Mesothelial cell of epicardium (in vitro differentiated cells): ENCODE measurements at regions not wholly inside any gene's neighbourhood (a gene's known extent, or its start where the extent isn't known, plus 50 kb on each side); places are given as distances from the start of the nearest gene placed in this dataset.

Experiments used
- DNase-seq, 2 experiments: peaks; one replicate each; pipeline ENCODE4 v3.0.0; 2021; ENCODE audit warnings: low spot score in 2 of 2; ENCODE audit not compliant: unreplicated experiment in 2 of 2
- H3K27ac Mint-ChIP-seq: 2 replicates; pipeline ENCODE4 v1.8.0; 2021; ENCODE audit warnings: mixed read lengths
- H3K27me3 Mint-ChIP-seq: 2 replicates; pipeline ENCODE4 v1.8.0; 2021; ENCODE audit warnings: low read depth, mixed read lengths
- H3K36me3 Mint-ChIP-seq: 2 replicates; pipeline ENCODE4 v1.8.0; 2021; ENCODE audit warnings: mixed read lengths
- H3K4me1 Mint-ChIP-seq: 2 replicates; pipeline ENCODE4 v1.8.0; 2021; ENCODE audit warnings: mixed read lengths
- H3K4me3 Mint-ChIP-seq: 2 replicates; pipeline ENCODE4 v1.8.0; 2021; ENCODE audit warnings: mild to moderate bottlenecking, moderate library complexity, mixed read lengths
- H3K9me3 Mint-ChIP-seq: 2 replicates; pipeline ENCODE4 v1.8.0; 2021; ENCODE audit warnings: mixed read lengths
- TF ChIP-seq, protein P1 (sequence below): fragments of 200-600 bp; sonication (generic); IDR thresholded peaks from one replicate; pipeline ENCODE4 v1.5.0; 2021; ENCODE audit warnings: antibody characterized with exemption; ENCODE audit not compliant: unreplicated experiment

DNA sequence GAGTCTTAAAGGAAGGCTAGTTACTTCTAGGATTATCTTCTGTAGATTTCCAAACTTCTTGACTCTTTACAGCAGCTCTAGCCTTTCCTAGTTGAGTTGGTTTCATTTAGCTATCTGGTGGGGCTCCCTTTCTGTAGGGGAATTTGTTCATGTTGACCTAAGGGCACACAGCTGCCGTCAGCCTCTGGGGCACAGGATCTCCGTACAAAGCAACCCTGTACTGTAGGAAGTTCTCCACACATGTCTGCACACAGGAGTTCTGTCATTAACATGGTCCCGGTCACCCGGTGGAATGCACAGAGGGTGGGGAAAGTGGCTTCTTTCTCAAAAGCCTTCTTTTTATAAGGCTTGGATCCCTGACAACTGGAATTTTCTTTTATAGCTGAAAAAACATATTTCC is 88.7 kb upstream of the TNIK start:
- Mint-ChIP-seq H3K9me3 (peaks cover 4% of the 10 kb centered on the region), H3K27ac (peak overlapping the region; percentile 59), H3K36me3 (no peaks in the 10 kb centered on the region), H3K4me1 (peaks cover 2% of the 10 kb centered on the region), H3K4me3 (no peak overlapping the region), H3K27me3 (no peaks in the 10 kb centered on the region)
- DNase-seq = no peak
- TF ChIP-seq, protein P1, sequence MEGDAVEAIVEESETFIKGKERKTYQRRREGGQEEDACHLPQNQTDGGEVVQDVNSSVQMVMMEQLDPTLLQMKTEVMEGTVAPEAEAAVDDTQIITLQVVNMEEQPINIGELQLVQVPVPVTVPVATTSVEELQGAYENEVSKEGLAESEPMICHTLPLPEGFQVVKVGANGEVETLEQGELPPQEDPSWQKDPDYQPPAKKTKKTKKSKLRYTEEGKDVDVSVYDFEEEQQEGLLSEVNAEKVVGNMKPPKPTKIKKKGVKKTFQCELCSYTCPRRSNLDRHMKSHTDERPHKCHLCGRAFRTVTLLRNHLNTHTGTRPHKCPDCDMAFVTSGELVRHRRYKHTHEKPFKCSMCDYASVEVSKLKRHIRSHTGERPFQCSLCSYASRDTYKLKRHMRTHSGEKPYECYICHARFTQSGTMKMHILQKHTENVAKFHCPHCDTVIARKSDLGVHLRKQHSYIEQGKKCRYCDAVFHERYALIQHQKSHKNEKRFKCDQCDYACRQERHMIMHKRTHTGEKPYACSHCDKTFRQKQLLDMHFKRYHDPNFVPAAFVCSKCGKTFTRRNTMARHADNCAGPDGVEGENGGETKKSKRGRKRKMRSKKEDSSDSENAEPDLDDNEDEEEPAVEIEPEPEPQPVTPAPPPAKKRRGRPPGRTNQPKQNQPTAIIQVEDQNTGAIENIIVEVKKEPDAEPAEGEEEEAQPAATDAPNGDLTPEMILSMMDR = no peak

DNA sequence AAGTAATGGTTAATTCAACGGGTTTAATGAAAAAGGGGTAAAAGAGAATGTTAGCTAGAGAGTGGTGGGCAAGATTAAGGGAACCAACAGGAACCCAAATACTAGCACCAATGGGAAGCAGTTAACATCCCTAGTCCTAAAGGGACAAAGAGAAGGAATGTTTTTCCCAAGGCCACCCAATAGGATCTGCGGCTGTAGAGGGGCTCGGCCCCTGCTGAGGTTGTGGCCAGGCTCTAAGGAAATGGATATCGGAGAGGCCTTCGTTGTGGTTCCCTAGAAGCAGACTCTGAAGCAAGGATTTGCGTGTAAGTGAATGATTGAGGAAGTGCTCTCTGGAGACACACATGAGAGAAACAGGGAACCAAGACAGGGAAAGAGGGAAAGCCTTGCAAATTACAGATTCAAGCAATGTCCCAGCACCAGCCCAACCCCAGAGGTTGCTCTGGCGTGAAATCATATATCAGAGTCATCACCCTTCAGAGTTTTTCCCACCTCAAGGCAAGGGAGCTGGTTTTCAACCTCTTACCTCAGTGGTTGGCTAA is 83.6 kb upstream of the TNIK start:
- DNase-seq = no peak
- Mint-ChIP-seq H3K36me3 (no peaks in the 10 kb centered on the region), H3K27me3 (no peaks in the 10 kb centered on the region), H3K27ac (no peak overlapping the region), H3K9me3 (peaks cover 4% of the 10 kb centered on the region), H3K4me3 (no peak overlapping the region), H3K4me1 (peaks cover 2% of the 10 kb centered on the region)
- TF ChIP-seq, protein P1 = no peak

DNA sequence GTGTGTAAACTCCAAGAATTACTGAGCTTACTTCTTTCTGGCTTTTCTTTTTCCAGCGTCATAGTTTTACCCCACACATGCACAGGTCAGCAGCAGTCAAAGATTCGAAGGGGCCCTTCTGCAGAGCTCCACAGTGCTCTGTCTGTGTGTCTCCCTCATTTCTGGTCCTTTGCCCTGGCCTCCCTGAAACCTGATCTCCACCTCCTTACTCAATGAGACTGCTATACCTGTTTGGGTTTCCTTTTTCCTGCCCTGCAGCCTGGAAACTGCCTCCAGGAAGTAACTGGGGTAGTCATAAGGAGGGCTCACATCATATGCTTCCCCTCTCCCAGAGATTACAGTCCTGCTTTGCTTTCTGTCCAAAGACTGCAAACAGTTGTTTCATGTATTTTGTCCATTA is 82.8 kb upstream of the TNIK start:
- Mint-ChIP-seq H3K36me3 (no peaks in the 10 kb centered on the region), H3K27ac (no peak overlapping the region), H3K9me3 (no peaks in the 10 kb centered on the region), H3K27me3 (no peaks in the 10 kb centered on the region), H3K4me3 (no peak overlapping the region), H3K4me1 (no peaks in the 10 kb centered on the region)
- TF ChIP-seq, protein P1 = no peak
- DNase-seq = no peak

DNA sequence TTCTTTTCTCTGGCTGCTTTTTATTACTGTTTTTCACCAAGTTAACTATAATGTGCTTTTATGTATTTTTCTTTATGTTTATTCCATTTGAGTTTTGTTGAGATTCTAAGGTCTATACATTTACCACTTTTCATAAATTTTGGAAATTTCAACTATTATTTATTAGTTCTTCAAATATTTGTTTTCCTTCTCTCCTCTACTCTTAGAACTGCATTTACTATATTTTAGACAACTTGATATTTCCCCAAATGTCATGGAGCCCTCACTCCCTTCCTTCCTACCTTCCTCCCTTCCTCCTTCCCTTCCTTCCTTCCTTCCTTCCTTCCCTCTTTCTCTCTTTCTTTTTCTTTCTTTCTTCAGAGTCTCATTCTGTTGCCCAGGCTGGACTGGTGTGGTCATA is 81.4 kb upstream of the TNIK start:
- TF ChIP-seq, protein P1 = no peak
- Mint-ChIP-seq H3K4me3 (no peak overlapping the region), H3K27ac (no peak overlapping the region), H3K27me3 (no peaks in the 10 kb centered on the region), H3K4me1 (no peaks in the 10 kb centered on the region), H3K9me3 (no peaks in the 10 kb centered on the region), H3K36me3 (no peaks in the 10 kb centered on the region)
- DNase-seq = no peak

DNA sequence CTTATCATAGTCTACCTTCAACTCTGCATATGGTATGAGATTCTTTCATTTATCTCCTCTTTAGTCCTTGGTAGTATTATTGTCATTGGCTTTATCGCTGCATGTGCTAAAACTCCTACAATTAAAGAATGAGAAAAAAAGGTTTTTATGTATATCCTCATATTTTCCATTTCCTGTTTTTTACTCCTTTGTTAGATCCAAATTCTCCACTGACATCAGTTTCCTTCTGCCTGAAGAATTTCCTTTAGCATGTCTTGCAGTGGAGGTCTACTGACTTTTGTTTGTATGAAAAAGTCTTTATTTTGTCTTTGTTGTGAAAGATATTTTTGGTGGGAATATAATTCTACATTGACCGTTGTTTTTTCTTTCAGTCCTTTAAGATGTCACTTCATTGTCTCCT is 81.0 kb upstream of the TNIK start:
- Mint-ChIP-seq H3K27ac (no peak overlapping the region), H3K4me3 (no peak overlapping the region), H3K9me3 (no peaks in the 10 kb centered on the region), H3K4me1 (no peaks in the 10 kb centered on the region), H3K36me3 (no peaks in the 10 kb centered on the region), H3K27me3 (no peaks in the 10 kb centered on the region)
- DNase-seq = no peak
- TF ChIP-seq, protein P1 = no peak

DNA sequence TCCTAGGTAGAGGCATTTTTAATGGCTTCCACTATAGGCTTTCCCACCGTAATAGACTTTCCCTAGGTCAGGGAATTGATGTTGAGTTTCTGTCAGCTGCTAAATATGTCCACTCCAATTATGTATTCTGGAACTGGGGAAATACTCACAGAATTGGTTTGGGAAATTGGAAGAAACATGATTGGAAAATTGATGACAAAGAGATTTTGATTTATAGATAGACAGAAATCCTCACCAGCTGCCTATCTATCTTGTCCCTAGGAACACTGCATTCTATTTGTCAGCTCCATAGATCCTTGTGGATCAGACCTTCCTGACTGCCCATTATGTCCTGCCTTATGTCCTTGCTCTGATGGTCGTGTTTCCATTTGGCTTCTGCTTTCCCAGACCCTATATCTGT is 75.6 kb upstream of the TNIK start:
- H3K4me3 Mint-ChIP-seq = no peak overlapping the region
- TF ChIP-seq, protein P1 = no peak
- no peak for DNase-seq
- H3K27ac Mint-ChIP-seq = no peak overlapping the region
- H3K9me3 Mint-ChIP-seq = peaks cover 3% of the 10 kb centered on the region
- H3K27me3 Mint-ChIP-seq = no peaks in the 10 kb centered on the region
- H3K4me1 Mint-ChIP-seq = no peaks in the 10 kb centered on the region
- H3K36me3 Mint-ChIP-seq = no peaks in the 10 kb centered on the region
